ENCODE measurements at regions not wholly inside any gene's neighbourhood (a gene's known extent, or its start where the extent isn't known, plus 50 kb on each side); places are given as distances from the start of the nearest gene placed in this dataset.
A peak's percentile ranks its signal among the peaks of the same experiment; 100 is the strongest.

DNA sequence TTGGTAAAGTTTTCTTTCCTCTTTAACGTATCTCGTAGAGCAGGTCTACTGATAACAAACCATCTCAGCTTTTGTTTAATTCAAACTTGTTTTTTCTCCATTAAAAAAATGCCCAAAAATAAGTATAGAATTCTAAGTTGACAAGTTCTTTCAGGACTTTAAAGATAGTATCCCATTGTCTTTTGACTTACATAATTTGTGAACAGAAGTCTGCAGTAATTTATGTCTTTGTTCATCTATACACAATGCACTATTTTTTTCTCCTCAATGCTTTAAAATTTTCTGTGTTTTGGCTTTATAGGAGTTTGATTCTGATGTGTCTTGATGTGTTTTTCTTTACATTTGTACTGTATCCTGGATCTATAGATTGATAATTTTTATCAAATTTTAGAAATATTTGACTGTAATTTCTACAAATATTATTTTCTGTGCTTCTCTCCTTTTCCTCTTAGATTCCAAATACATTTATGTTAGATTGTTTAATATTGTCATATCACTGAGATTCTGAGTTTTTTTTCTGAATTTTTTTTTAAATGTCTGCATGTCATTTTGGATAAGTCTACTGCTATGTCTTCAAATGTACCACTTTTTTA is 143.3 kb downstream of the FTCDNL1 start:
- in situ Hi-C loops (cut with HindIII; ENCODE audit: low pct_ligation_motif_present, low sequenced_read_pairs) = no loop called here
- TF ChIP-seq, protein P1, sequence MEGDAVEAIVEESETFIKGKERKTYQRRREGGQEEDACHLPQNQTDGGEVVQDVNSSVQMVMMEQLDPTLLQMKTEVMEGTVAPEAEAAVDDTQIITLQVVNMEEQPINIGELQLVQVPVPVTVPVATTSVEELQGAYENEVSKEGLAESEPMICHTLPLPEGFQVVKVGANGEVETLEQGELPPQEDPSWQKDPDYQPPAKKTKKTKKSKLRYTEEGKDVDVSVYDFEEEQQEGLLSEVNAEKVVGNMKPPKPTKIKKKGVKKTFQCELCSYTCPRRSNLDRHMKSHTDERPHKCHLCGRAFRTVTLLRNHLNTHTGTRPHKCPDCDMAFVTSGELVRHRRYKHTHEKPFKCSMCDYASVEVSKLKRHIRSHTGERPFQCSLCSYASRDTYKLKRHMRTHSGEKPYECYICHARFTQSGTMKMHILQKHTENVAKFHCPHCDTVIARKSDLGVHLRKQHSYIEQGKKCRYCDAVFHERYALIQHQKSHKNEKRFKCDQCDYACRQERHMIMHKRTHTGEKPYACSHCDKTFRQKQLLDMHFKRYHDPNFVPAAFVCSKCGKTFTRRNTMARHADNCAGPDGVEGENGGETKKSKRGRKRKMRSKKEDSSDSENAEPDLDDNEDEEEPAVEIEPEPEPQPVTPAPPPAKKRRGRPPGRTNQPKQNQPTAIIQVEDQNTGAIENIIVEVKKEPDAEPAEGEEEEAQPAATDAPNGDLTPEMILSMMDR (IDR thresholded peaks at IDR 0.05; ENCODE audit: low read depth, low read length, missing control alignments) = no peak

GRCh38 chr2:199705538-199705937 is 145.5 kb downstream of the FTCDNL1 start:
- TF ChIP-seq, protein P1 (IDR thresholded peaks at IDR 0.05; ENCODE audit: low read depth, low read length, missing control alignments) = no peak
- H3K4me3 ChIP-seq (ENCODE audit: low read depth, low read length) = no peak overlapping the region
- no peak overlapping the region for H3K27ac ChIP-seq
- no peak for DNase-seq
- in situ Hi-C loops (cut with HindIII; ENCODE audit: low pct_ligation_motif_present, low sequenced_read_pairs) = no loop called here
- H3K36me3 ChIP-seq (replicated peaks) = no peaks in the 10 kb centered on the region
- H3K27me3 ChIP-seq (replicated peaks) = no peaks in the 10 kb centered on the region

More for the DNA sequence above, 143.3 kb downstream of the FTCDNL1 start:
- no peak for DNase-seq
- Histone ChIP-seq H3K4me3 (ENCODE audit: low read depth, low read length) (no peak overlapping the region), H3K27me3 (replicated peaks) (no peaks in the 10 kb centered on the region), H3K27ac (no peak overlapping the region), H3K36me3 (replicated peaks) (no peaks in the 10 kb centered on the region)

DNA sequence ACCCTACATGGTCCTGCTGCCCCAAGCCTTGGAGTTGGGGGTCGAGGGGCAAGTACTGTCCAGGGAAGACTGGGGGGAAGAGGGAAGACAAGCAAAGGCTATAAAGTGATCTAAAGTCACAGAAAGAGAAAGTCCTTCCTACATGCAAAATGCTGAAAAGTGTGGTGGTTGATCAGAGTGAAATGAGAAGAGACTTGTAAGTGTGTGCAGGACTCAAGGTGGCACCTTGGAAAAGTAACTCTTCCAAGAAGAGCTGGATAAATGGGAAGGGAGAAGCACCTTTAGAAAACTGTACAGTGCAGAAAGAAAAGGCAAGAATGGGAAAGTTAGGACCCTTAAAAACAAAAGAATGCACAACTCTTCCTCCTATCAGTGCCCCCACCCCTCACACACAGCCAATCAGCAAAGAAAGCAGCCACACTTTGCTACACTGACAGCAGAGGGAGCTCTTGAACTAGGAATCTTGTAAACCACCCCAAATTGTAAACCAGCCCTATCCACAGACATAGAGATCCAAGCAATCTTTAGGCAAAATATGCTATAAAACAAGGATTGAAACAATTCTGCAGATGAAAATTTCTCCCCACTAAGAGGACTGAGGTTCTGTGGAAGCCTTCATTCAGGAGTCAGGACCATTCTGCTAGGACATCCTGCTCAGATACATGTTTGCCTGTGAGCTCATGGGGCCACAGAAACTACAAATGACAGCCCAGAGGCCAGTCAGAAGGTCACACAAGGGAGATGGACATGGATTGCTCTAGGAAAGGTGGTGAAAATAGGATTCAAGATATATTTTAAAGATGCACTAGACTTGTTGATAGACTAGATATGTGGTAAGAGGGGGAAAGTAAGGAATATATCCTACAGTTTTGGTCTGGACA is 146.4 kb downstream of the FTCDNL1 start:
- Histone ChIP-seq H3K4me3 (ENCODE audit: low read depth, low read length) (no peak overlapping the region), H3K27me3 (replicated peaks) (no peaks in the 10 kb centered on the region), H3K27ac (no peak overlapping the region), H3K36me3 (replicated peaks) (no peaks in the 10 kb centered on the region)
- peak; percentile 17 for DNase-seq
- TF ChIP-seq, protein P1 (IDR thresholded peaks at IDR 0.05; ENCODE audit: low read depth, low read length, missing control alignments) = peak; percentile 63
- in situ Hi-C loops (cut with HindIII; ENCODE audit: low pct_ligation_motif_present, low sequenced_read_pairs) = no loop called here

- in situ Hi-C loops (cut with HindIII; ENCODE audit: low pct_ligation_motif_present, low sequenced_read_pairs) = no loop called here
- no peaks in the 10 kb centered on the region for H3K36me3 ChIP-seq (replicated peaks)
- TF ChIP-seq, protein P1 (IDR thresholded peaks at IDR 0.05; ENCODE audit: low read depth, low read length, missing control alignments) = no peak
- H3K27me3 ChIP-seq (replicated peaks) = no peaks in the 10 kb centered on the region
- no peak overlapping the region for H3K4me3 ChIP-seq (ENCODE audit: low read depth, low read length)
- H3K27ac ChIP-seq = no peak overlapping the region
- DNase-seq = no peak
Measured at GRCh38 chr2:199703199-199703598, 147.8 kb downstream of the FTCDNL1 start.

GRCh38 chr2:199697469-199697868 is 153.5 kb downstream of the FTCDNL1 start:
- H3K36me3 ChIP-seq (replicated peaks) = no peaks in the 10 kb centered on the region
- H3K4me3 ChIP-seq (ENCODE audit: low read depth, low read length) = no peak overlapping the region
- DNase-seq = no peak
- in situ Hi-C loops (cut with HindIII; ENCODE audit: low pct_ligation_motif_present, low sequenced_read_pairs) = no loop called here
- H3K27me3 ChIP-seq (replicated peaks) = no peaks in the 10 kb centered on the region
- H3K27ac ChIP-seq = no peak overlapping the region
- TF ChIP-seq, protein P1 (IDR thresholded peaks at IDR 0.05; ENCODE audit: low read depth, low read length, missing control alignments) = no peak
